ENCODE measurements at regions not wholly inside any gene's neighbourhood (a gene's known extent, or its start where the extent isn't known, plus 50 kb on each side); places are given as distances from the start of the nearest gene placed in this dataset.

GRCh38 chr12:41904041-41904440 lies 240.6 kb downstream of the GXYLT1 start:
- H3K27ac ChIP-seq (ENCODE audit: control insufficient read depth, insufficient read depth): no peak overlapping the region
- H3K4me3 ChIP-seq: no peak overlapping the region
- no peaks in the 10 kb centered on the region for H3K36me3 ChIP-seq (ENCODE audit: control insufficient read depth in 2 of 2, insufficient read depth in 2 of 2, low read length in 1 of 2)
- H2AFZ ChIP-seq (ENCODE audit: control insufficient read depth, low read depth, low read length): no peak overlapping the region
- no peaks in the 10 kb centered on the region for H4K20me1 ChIP-seq (ENCODE audit: control insufficient read depth, insufficient read depth)
- in situ Hi-C loops (cut with MboI): no loop called here
- H3K4me1 ChIP-seq (ENCODE audit: control insufficient read depth, insufficient read depth, low read length): no peaks in the 10 kb centered on the region
- no peak for FAIRE-seq
- ChIA-PET RAD21 (ENCODE audit: unreplicated experiment) (no interaction called here), POLR2A (no interaction called here), CTCF (interaction anchor here (0.6 kb wide), 1 partner anchor 14 kb away, joined by 3 read pairs; no protein-coding TSS in a partner anchor), SMC1A (ENCODE audit: uncharacterized antibody, unreplicated experiment) (no interaction called here)
- H3K9me3 ChIP-seq (replicated peaks; ENCODE audit: control insufficient read depth, insufficient read depth, low read length): no peaks in the 10 kb centered on the region
- intact Hi-C loops (cut with micrococcal nuclease; ENCODE audit: unreplicated experiment): no loop called here
- no peak overlapping the region for H3K9ac ChIP-seq (ENCODE audit: control insufficient read depth, insufficient read depth, low read length)
- no peaks in the 10 kb centered on the region; a peak in 1 of 4 replicates for H3K27me3 ChIP-seq (replicated peaks in 1 of 2; ENCODE audit: control insufficient read depth in 2 of 2, insufficient read depth in 2 of 2, low read length in 1 of 2)
- no peak overlapping the region for H3K4me2 ChIP-seq (ENCODE audit: control insufficient read depth, insufficient read depth)
- H3K79me2 ChIP-seq (ENCODE audit: control insufficient read depth, insufficient read depth, low read length): no peaks in the 10 kb centered on the region
- no peak for DNase-seq (ENCODE audit: low read depth, low spot score)
- 20% methylated on average over 4 of the region's 4 CpGs for WGBS (ENCODE audit: insufficient coverage, insufficient replicate concordance, low lambda C conversion rate, missing lambda C conversion rate)
- ATAC-seq: no peak
- BruUV-seq (replicated peaks): no TSS peak
- TF ChIP-seq GABPA (IDR thresholded peaks at IDR 0.05; ENCODE audit: low read depth): no peak
- no peak for TF ChIP-seq CHD2 (IDR thresholded peaks at IDR 0.05; ENCODE audit: borderline replicate concordance, low read depth, low read length)
- TF ChIP-seq ZNF622 (IDR thresholded peaks at IDR 0.05): no peak
- no peak for TF ChIP-seq MTA2 (IDR thresholded peaks at IDR 0.05; ENCODE audit: low read depth)
- TF ChIP-seq SRF (IDR thresholded peaks at IDR 0.05; ENCODE audit: low read depth in 2 of 2, low read length in 2 of 2): no peak
- no peak for TF ChIP-seq RUNX3 (IDR thresholded peaks at IDR 0.05; ENCODE audit: low read length)
- no peak for TF ChIP-seq IKZF1 (conservative IDR thresholded peaks at IDR 0.05)
- TF ChIP-seq PBX3 (IDR thresholded peaks at IDR 0.05; ENCODE audit: insufficient replicate concordance, low read depth, low read length): no peak
- no peak for TF ChIP-seq E2F4 (IDR thresholded peaks at IDR 0.05; ENCODE audit: low read depth, low read length)
- TF ChIP-seq MEF2A (IDR thresholded peaks at IDR 0.05; ENCODE audit: insufficient read depth, low read depth, low read length): no peak
- no peak for TF ChIP-seq ETV6 (conservative IDR thresholded peaks at IDR 0.05 in 1 of 2, IDR thresholded peaks at IDR 0.05 in 1 of 2; ENCODE audit: borderline replicate concordance in 1 of 2, low read depth in 1 of 2)
- no peak for TF ChIP-seq KLF5 (IDR thresholded peaks at IDR 0.05; ENCODE audit: partially characterized antibody)
- no peak for TF ChIP-seq PML (IDR thresholded peaks at IDR 0.05; ENCODE audit: low read length)
- no peak for TF ChIP-seq ZNF274 (IDR thresholded peaks at IDR 0.05; ENCODE audit: insufficient read depth, insufficient read length)

Data from GM12878 (cell line).